Psoas muscle (tissue), 7 donors: ENCODE measurements at regions not wholly inside any gene's neighbourhood (a gene's known extent, or its start where the extent isn't known, plus 50 kb on each side); places are given as distances from the start of the nearest gene placed in this dataset.

Source experiments
- ATAC-seq, 4 donors: fragments of 200-7000 bp; cut with Tn5 transposase; one replicate each; pipeline ENCODE4 v1.9.1; 2020; ENCODE audit warnings: moderate library complexity in 3 of 4, mild to moderate bottlenecking in 2 of 4
- DNase-seq, 2 donors: peaks; one replicate each; pipeline ENCODE4 v3.0.0-alpha.2; 2020
- H3K27ac ChIP-seq: fragments of 200-600 bp; one replicate; pipeline ENCODE4 v1.8.0; 2022
- H3K27me3 ChIP-seq, 3 donors: fragments of 200-600 bp in 1 of 3; one replicate each; pipeline versions ENCODE4 v1.6.1 to v1.8.0; 2013 to 2022; ENCODE audit warnings: low read length in 2 of 3, mild to moderate bottlenecking in 2 of 3, moderate library complexity in 1 of 3; ENCODE audit not compliant: insufficient read depth in 3 of 3
- H3K36me3 ChIP-seq, 2 donors: fragments of 200-600 bp in 1 of 2; one replicate each; pipeline versions ENCODE4 v1.6.1 to v1.8.0; 2013 to 2022; ENCODE audit warnings: low read depth in 1 of 2, mild to moderate bottlenecking in 1 of 2, moderate library complexity in 1 of 2; ENCODE audit not compliant: insufficient read depth in 1 of 2
- H3K4me1 ChIP-seq: fragments of 200-600 bp; one replicate; pipeline ENCODE4 v1.8.0; 2022
- H3K4me3 ChIP-seq: fragments of 200-600 bp; one replicate; pipeline ENCODE4 v1.8.0; 2022; ENCODE audit warnings: mild to moderate bottlenecking
- H3K9me3 ChIP-seq: fragments of 200-600 bp; one replicate; pipeline ENCODE4 v1.8.0; 2022
- WGBS, 3 donors: extraction: QIAGEN DNeasy Blood & Tissue Kit; methylation state at CpG; one replicate each; pipeline versions ENCODE4 v1.1.6 to v1.1.7; 2013; 5-methylcytosine and 5-hydroxymethylcytosine counted together
- intact Hi-C, 2 donors: fragments of 100-400 bp; cut with DNase I; formaldehyde crosslinking; loops; one replicate each; pipeline versions ENCODE4 v1.11.0 to v1.14.2; 2022
- TF ChIP-seq, protein P1 (sequence below): fragments of 200-600 bp; IDR thresholded peaks from one replicate; pipeline ENCODE4 v1.8.0; 2022; ENCODE audit warnings: antibody characterized with exemption
- donor health status: healthy with polysubstance abuse.
- donor health status: DM: no; HTN: no; CAD: no; lungs with moderate emphysema.
- donor health status: Bipolar disorder and iron deficiency.
- donor health status: healthy.
- donor health status: DM: yes; HTN: yes; CAD: no.
- donor health status: DM: no; HTN: no; CAD: no.
- donor health status: DM: yes; HTN: yes; CAD: no.

DNA sequence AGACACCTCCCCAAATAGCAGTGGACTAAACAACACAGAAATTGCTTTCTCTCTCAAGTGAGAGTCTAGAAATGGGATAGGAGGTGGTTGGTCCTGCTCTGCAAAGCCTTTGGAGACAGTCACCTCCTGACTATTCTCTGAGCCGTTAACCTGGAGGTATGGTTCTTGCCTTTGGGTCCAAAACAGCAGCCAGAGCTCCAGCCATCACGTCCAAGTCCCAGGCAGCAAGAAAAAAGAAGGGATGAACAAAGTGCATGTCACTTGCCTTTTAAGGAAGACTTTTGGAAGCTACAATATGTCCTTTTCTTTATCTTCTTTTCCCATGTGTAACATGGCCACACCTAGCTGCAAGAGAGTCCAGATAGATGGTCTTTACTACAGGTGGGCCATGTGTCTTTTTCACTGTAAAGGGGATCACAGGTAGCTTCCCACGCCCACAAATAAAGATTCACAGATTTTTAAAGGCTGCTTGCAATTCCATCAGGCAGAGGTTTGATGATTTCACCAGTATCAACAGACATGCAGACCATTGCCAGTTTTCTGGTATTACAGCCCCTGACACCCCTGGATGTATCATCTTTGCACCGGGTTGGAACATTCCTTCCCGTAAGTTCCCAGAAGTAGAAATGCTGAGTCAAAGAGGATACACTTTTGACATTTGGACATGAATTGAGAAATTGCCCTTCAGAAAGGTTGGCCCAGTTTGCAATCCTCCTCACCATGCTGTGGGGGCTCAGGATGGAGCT, 66.0 kb downstream of the MYEOV start:
- Histone ChIP-seq H3K4me1 (no peaks in the 10 kb centered on the region), H3K36me3 (no peaks in the 10 kb centered on the region), H3K9me3 (peaks cover 10% of the 10 kb centered on the region), H3K4me3 (no peak overlapping the region), H3K27ac (no peak overlapping the region), H3K27me3 (peaks cover 0 to 8% (median 3%) of the 10 kb centered on the region in 3 donors)
- 80 to 85% (median 83%) methylated on average over 5 of the region's 5 CpGs for WGBS, 3 donors
- TF ChIP-seq, protein P1, sequence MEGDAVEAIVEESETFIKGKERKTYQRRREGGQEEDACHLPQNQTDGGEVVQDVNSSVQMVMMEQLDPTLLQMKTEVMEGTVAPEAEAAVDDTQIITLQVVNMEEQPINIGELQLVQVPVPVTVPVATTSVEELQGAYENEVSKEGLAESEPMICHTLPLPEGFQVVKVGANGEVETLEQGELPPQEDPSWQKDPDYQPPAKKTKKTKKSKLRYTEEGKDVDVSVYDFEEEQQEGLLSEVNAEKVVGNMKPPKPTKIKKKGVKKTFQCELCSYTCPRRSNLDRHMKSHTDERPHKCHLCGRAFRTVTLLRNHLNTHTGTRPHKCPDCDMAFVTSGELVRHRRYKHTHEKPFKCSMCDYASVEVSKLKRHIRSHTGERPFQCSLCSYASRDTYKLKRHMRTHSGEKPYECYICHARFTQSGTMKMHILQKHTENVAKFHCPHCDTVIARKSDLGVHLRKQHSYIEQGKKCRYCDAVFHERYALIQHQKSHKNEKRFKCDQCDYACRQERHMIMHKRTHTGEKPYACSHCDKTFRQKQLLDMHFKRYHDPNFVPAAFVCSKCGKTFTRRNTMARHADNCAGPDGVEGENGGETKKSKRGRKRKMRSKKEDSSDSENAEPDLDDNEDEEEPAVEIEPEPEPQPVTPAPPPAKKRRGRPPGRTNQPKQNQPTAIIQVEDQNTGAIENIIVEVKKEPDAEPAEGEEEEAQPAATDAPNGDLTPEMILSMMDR = no peak
- DNase-seq (no peak), ATAC-seq (no peak)
- intact Hi-C loops = no loop called here

- no peaks in the 10 kb centered on the region for H3K4me1 ChIP-seq
- no peaks in the 10 kb centered on the region for H3K36me3 ChIP-seq
- 55 to 82% (median 67%) methylated on average over 3 of the region's 3 CpGs for WGBS, 3 donors
- TF ChIP-seq, protein P1 = no peak
- H3K27ac ChIP-seq = no peak overlapping the region
- H3K4me3 ChIP-seq = no peak overlapping the region
- DNase-seq (no peak), ATAC-seq (no peak)
- intact Hi-C loops = no loop called here
- peaks cover 10% of the 10 kb centered on the region for H3K9me3 ChIP-seq
- H3K27me3 ChIP-seq = peaks cover 0 to 8% (median 3%) of the 10 kb centered on the region in 3 donors
Measured at GRCh38 chr11:69360606-69361005, 66.7 kb downstream of the MYEOV start.

- H3K4me3 ChIP-seq = no peak overlapping the region
- ATAC-seq (no peak), DNase-seq (no peak)
- TF ChIP-seq, protein P1 = no peak
- no peak overlapping the region for H3K27ac ChIP-seq
- no peaks in the 10 kb centered on the region for H3K36me3 ChIP-seq
- peaks cover 10% of the 10 kb centered on the region for H3K9me3 ChIP-seq
- H3K27me3 ChIP-seq = peaks cover 0 to 8% (median 3%) of the 10 kb centered on the region in 3 donors
- intact Hi-C loops = no loop called here
- 80 to 82% (median 81%) methylated on average over 6 of the region's 6 CpGs for WGBS, 3 donors
- no peaks in the 10 kb centered on the region for H3K4me1 ChIP-seq
Measured at GRCh38 chr11:69361048-69361447, 67.1 kb downstream of the MYEOV start.

GRCh38 chr11:69361466-69361865, 67.5 kb downstream of the MYEOV start:
- DNase-seq (no peak), ATAC-seq (no peak)
- intact Hi-C loops = no loop called here
- H3K36me3 ChIP-seq = no peaks in the 10 kb centered on the region
- peaks cover 10% of the 10 kb centered on the region for H3K9me3 ChIP-seq
- H3K27me3 ChIP-seq = peaks cover 0 to 8% (median 3%) of the 10 kb centered on the region in 3 donors
- 85 to 86% (median 85%) methylated on average over 9 of the region's 9 CpGs for WGBS, 3 donors
- no peak overlapping the region for H3K27ac ChIP-seq
- no peak overlapping the region for H3K4me3 ChIP-seq
- TF ChIP-seq, protein P1 = no peak
- H3K4me1 ChIP-seq = no peaks in the 10 kb centered on the region

GRCh38 chr11:69362315-69362714, 68.4 kb downstream of the MYEOV start:
- DNase-seq (no peak), ATAC-seq (no peak)
- H3K27me3 ChIP-seq = peaks cover 0 to 8% (median 0%) of the 10 kb centered on the region in 3 donors
- no peaks in the 10 kb centered on the region for H3K36me3 ChIP-seq
- WGBS, 3 donors = 80 to 83% (median 81%) methylated on average over 3 of the region's 3 CpGs
- H3K9me3 ChIP-seq = peaks cover 10% of the 10 kb centered on the region
- no peak overlapping the region for H3K27ac ChIP-seq
- H3K4me1 ChIP-seq = no peaks in the 10 kb centered on the region
- intact Hi-C loops = no loop called here
- no peak overlapping the region for H3K4me3 ChIP-seq
- TF ChIP-seq, protein P1 = no peak
